ENCODE measurements at regions not wholly inside any gene's neighbourhood (a gene's known extent, or its start where the extent isn't known, plus 50 kb on each side); places are given as distances from the start of the nearest gene placed in this dataset.

DNA sequence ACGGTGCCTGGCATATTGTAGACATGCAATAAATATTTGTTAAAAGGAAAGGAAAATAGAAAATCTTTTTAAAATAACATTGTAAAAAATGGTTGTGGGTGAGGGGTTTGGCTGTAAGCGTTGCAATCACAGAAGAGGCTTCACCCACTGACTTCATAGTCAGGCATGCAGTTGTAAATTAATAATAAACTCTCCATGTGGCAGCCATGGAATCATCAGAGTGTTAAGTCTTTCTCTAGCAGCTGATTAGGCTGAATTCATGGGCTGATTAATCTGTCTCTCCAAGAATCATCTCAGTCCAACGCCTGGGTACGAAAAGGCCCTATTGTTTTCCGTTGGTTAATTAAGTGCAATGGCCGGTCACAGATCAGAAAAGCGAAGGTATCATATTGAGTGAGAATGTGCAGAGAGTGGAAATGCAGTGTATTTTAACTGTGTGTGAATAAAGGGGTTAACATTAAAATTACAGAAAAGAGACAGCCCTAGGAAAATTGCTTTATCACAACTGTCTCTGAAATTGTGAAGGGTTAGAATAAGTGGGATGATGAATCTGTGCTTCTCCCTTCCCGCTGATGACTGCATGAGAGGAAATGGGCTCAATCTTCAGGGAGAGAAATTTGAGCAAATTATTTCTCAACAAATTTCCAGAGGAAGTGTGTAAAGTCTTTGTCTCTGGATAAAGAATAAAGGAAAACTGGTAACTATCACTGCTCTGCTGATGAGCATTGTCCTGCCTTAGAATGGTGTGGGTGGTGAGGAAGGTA lies 269.0 kb downstream of the FAM76B start:
- no peaks in the 10 kb centered on the region for H4K20me1 ChIP-seq (ENCODE audit: insufficient read depth)
- no peaks in the 10 kb centered on the region for H3K4me1 ChIP-seq (ENCODE audit: control insufficient read depth in 1 of 2, insufficient read depth in 2 of 2, low read length in 2 of 2)
- ChIA-PET POLR2A (no interaction called here), CTCF (no interaction called here), RAD21 (ENCODE audit: low non-redundant PET in 1 of 2, low total read pairs in 2 of 2, uncharacterized antibody in 2 of 2, unreplicated experiment in 2 of 2) (no interaction called here)
- H3K36me3 ChIP-seq (ENCODE audit: control insufficient read depth in 1 of 2, insufficient read depth in 2 of 2, low read length in 2 of 2) = no peaks in the 10 kb centered on the region
- DNase-seq (ENCODE audit: low read depth, low spot score) (no peak), ATAC-seq (no peak)
- H3K9ac ChIP-seq (ENCODE audit: low read length) = no peak overlapping the region
- intact Hi-C loops (cut with micrococcal nuclease) = no loop called here
- peaks cover 4% of the 10 kb centered on the region; the same call in 1 of the 2 replicates for H3K27me3 ChIP-seq (ENCODE audit: insufficient read depth, low read length)
- H3K27ac ChIP-seq (ENCODE audit: low read depth, low read length) = no peak overlapping the region
- BruUV-seq (replicated peaks) = no TSS peak
- no peaks in the 10 kb centered on the region for H3K9me2 ChIP-seq (ENCODE audit: insufficient read depth)
- H2AFZ ChIP-seq (ENCODE audit: low read depth, low read length, poor library complexity, severe bottlenecking) = no peak overlapping the region
- H3K79me2 ChIP-seq (ENCODE audit: insufficient read depth, low read length) = no peaks in the 10 kb centered on the region
- H3K9me3 ChIP-seq (ENCODE audit: control insufficient read depth in 1 of 2, insufficient read depth in 1 of 2, low read depth in 1 of 2, low read length in 2 of 2) = no peaks in the 10 kb centered on the region
- H3K4me2 ChIP-seq (ENCODE audit: low read length) = no peak overlapping the region
- TF ChIP-seq RAD21 (IDR thresholded peaks at IDR 0.05; ENCODE audit: low read depth) = no peak
- TF ChIP-seq, protein P1, sequence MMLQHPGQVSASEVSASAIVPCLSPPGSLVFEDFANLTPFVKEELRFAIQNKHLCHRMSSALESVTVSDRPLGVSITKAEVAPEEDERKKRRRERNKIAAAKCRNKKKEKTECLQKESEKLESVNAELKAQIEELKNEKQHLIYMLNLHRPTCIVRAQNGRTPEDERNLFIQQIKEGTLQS (IDR thresholded peaks at IDR 0.05) = no peak
- no peak for TF ChIP-seq ZFX (IDR thresholded peaks at IDR 0.05)
- TF ChIP-seq FOSL1 (IDR thresholded peaks at IDR 0.05; ENCODE audit: low read depth) = no peak
- TF ChIP-seq, protein P2, sequence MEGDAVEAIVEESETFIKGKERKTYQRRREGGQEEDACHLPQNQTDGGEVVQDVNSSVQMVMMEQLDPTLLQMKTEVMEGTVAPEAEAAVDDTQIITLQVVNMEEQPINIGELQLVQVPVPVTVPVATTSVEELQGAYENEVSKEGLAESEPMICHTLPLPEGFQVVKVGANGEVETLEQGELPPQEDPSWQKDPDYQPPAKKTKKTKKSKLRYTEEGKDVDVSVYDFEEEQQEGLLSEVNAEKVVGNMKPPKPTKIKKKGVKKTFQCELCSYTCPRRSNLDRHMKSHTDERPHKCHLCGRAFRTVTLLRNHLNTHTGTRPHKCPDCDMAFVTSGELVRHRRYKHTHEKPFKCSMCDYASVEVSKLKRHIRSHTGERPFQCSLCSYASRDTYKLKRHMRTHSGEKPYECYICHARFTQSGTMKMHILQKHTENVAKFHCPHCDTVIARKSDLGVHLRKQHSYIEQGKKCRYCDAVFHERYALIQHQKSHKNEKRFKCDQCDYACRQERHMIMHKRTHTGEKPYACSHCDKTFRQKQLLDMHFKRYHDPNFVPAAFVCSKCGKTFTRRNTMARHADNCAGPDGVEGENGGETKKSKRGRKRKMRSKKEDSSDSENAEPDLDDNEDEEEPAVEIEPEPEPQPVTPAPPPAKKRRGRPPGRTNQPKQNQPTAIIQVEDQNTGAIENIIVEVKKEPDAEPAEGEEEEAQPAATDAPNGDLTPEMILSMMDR (IDR thresholded peaks at IDR 0.05 in 2 of 3, conservative IDR thresholded peaks at IDR 0.05 in 1 of 3; ENCODE audit: borderline replicate concordance in 1 of 3, insufficient read depth in 1 of 3, low read depth in 2 of 3, low read length in 2 of 3) = no peak
- TF ChIP-seq EZH2 (IDR thresholded peaks at IDR 0.05) = no peak
- TF ChIP-seq SRF (IDR thresholded peaks at IDR 0.05; ENCODE audit: low read depth) = no peak
- TF ChIP-seq ELF1 (IDR thresholded peaks at IDR 0.05; ENCODE audit: borderline replicate concordance, low read depth) = no peak
- no peak for TF ChIP-seq CBX3 (IDR thresholded peaks at IDR 0.05; ENCODE audit: low read depth)
- TF ChIP-seq POLR2A (IDR thresholded peaks at IDR 0.05; ENCODE audit: borderline replicate concordance, extremely low read depth, insufficient read depth, insufficient read length) = no peak
- no peak for TF ChIP-seq POLR2AphosphoS5 (IDR thresholded peaks at IDR 0.05; ENCODE audit: low read depth, low read length)
- no peak for TF ChIP-seq JUND (IDR thresholded peaks at IDR 0.05)
- TF ChIP-seq CEBPB (IDR thresholded peaks at IDR 0.05; ENCODE audit: low read depth) = no peak
- H3K4me3 ChIP-seq (replicated peaks in 1 of 2; ENCODE audit: low read depth in 1 of 2, low read length in 2 of 2) = no peak overlapping the region

Measured in HCT116 (cell line).